Heart left ventricle (tissue), 16 donors: ENCODE measurements at regions not wholly inside any gene's neighbourhood (a gene's known extent, or its start where the extent isn't known, plus 50 kb on each side); places are given as distances from the start of the nearest gene placed in this dataset.

Experiments
- ATAC-seq, 4 donors: fragments of 200-7000 bp; cut with Tn5 transposase; one replicate each; pipeline ENCODE4 v1.9.1; 2020 to 2022; ENCODE audit warnings: moderate library complexity in 4 of 4, mild to moderate bottlenecking in 3 of 4, moderate number of reproducible peaks in 1 of 4
- DNase-seq, 5 donors: peaks; one replicate each; pipeline ENCODE4 v3.0.0-alpha.2; 2020
- H3K27ac ChIP-seq, 12 donors: fragments of 200-600 bp; sonication (generic) in 4 of 12; one replicate each; pipeline versions ENCODE4 v1.5.0 to v1.8.0; 2016 to 2022; ENCODE audit warnings: mild to moderate bottlenecking in 2 of 12
- H3K27me3 ChIP-seq, 9 donors: fragments of 200-600 bp; sonication (generic) in 2 of 9; one replicate each; pipeline versions ENCODE4 v1.5.1 to v1.8.0; 2016 to 2022; ENCODE audit warnings: mild to moderate bottlenecking in 3 of 9
- H3K36me3 ChIP-seq, 9 donors: fragments of 200-600 bp; sonication (generic) in 2 of 9; one replicate each; pipeline versions ENCODE4 v1.5.0 to v1.8.0; 2018 to 2022; ENCODE audit warnings: mild to moderate bottlenecking in 2 of 9
- H3K4me1 ChIP-seq, 12 donors: fragments of 200-600 bp; sonication (generic) in 4 of 12; one replicate each; pipeline versions ENCODE4 v1.5.0 to v1.8.0; 2016 to 2022; ENCODE audit warnings: mild to moderate bottlenecking in 3 of 12
- H3K4me3 ChIP-seq, 12 donors: fragments of 200-600 bp; sonication (generic) in 4 of 12; one replicate each; pipeline versions ENCODE4 v1.5.0 to v1.8.0; 2017 to 2022; ENCODE audit warnings: mild to moderate bottlenecking in 9 of 12, moderate library complexity in 4 of 12
- H3K9me3 ChIP-seq, 12 donors: fragments of 200-600 bp; sonication (generic) in 4 of 12; one replicate each; pipeline versions ENCODE4 v1.5.0 to v1.8.0; 2016 to 2022; ENCODE audit warnings: mild to moderate bottlenecking in 1 of 12
- CTCF ChIP-seq, 12 donors: fragments of 200-600 bp; sonication (generic) in 4 of 12; IDR thresholded peaks; one replicate each; pipeline versions ENCODE4 v1.5.0 to v1.8.0; 2018 to 2022; ENCODE audit warnings: antibody characterized with exemption in 12 of 12, mild to moderate bottlenecking in 5 of 12
- POLR2A ChIP-seq, 2 donors: fragments of 450-650 bp; IDR thresholded peaks; one replicate each; pipeline ENCODE4 v1.6.1; 2017; ENCODE audit warnings: antibody characterized with exemption in 2 of 2, mild to moderate bottlenecking in 2 of 2, moderate library complexity in 2 of 2
- WGBS, 4 donors: extraction: QIAGEN DNeasy Blood & Tissue Kit in 2 of 4; methylation state at CpG; one replicate each; pipeline versions ENCODE4 v1.1.5 to v1.1.7; 2013 to 2018; 5-methylcytosine and 5-hydroxymethylcytosine counted together
- intact Hi-C, 10 donors: fragments of 100-400 bp; cut with DNase I; formaldehyde crosslinking; loops; one replicate each; pipeline versions ENCODE4 v1.11.1 to v1.14.2; 2022
- donor health status: ischemic (EF 13 %, LVEDD 7.1; RV severe dilation, severe dysfunction).
- donor health status: healthy with polysubstance abuse.
- donor health status: DM: no; HTN: yes; CAD: no.
- donor health status: DM: no; HTN: no; CAD: no.
- donor health status: ischemic (EF 25% LVEDD 6.9; RV normal size, moderate dysfunction).
- donor health status: ischemic (EF 25% LVEDD 5.7; RV mildly dilated, moderate dysfunction).
- donor health status: healthy.
- donor health status: DM: yes; HTN: yes; CAD: no.
- donor health status: ischemic (EF 35%, LVEDD 5.7; RV mildly dilated, moderate dysfunction).
- donor health status: nonischemic (EF 11% LVEDD 7.7; RV severe dilation, severe dysfunction).
- donor health status: DM: yes; HTN: yes; CAD: no.
- donor health status: PGD.
- donor health status: ischemic (EF 29% LVEDD 5.4; RV normal size, mild dysfunction).
- donor health status: nonischemic (EF 23%, LVEDD 6.1; RV moderate dilation, normal function).

- TF ChIP-seq POLR2A (IDR thresholded peaks at IDR 0.05) (no peak), CTCF (IDR thresholded peaks at IDR 0.05) (no peak)
- intact Hi-C loops: no loop called here
- WGBS, 4 donors: 91 to 93% (median 92%) methylated on average over 7 of the region's 7 CpGs
- H3K4me3 ChIP-seq: no peak overlapping the region
- H3K27me3 ChIP-seq: no peaks in the 10 kb centered on the region
- ATAC-seq (no peak), DNase-seq (no peak)
- H3K9me3 ChIP-seq: no peaks in the 10 kb centered on the region
- no peak overlapping the region for H3K27ac ChIP-seq
- H3K36me3 ChIP-seq: no peaks in the 10 kb centered on the region
- no peaks in the 10 kb centered on the region for H3K4me1 ChIP-seq
Observed at GRCh38 chr10:55397777-55398496, 596.9 kb upstream of the PCDH15 start.

GRCh38 chr10:55378196-55378595 lies 577.2 kb upstream of the PCDH15 start:
- H3K27ac ChIP-seq: no peak overlapping the region
- TF ChIP-seq CTCF (IDR thresholded peaks at IDR 0.05) (no peak), POLR2A (IDR thresholded peaks at IDR 0.05) (no peak)
- no peak overlapping the region for H3K4me3 ChIP-seq
- ATAC-seq (no peak), DNase-seq (no peak)
- H3K9me3 ChIP-seq: peaks cover 0 to 10% (median 0%) of the 10 kb centered on the region in 12 donors
- no peaks in the 10 kb centered on the region for H3K36me3 ChIP-seq
- WGBS, 4 donors: 72 to 85% (median 79%) methylated on average over 1 of the region's 1 CpG
- no peaks in the 10 kb centered on the region for H3K27me3 ChIP-seq
- peaks cover 0 to 10% (median 0%) of the 10 kb centered on the region in 12 donors for H3K4me1 ChIP-seq
- intact Hi-C loops: no loop called here

GRCh38 chr10:55374917-55375316 lies 573.9 kb upstream of the PCDH15 start:
- no peaks in the 10 kb centered on the region for H3K27me3 ChIP-seq
- no peak for TF ChIP-seq CTCF (IDR thresholded peaks at IDR 0.05)
- TF ChIP-seq POLR2A (IDR thresholded peaks at IDR 0.05): no peak
- H3K27ac ChIP-seq: peak overlapping the region in 2 of 12 donors; percentile 11 to 67
- intact Hi-C loops: no loop called here
- DNase-seq (no peak), ATAC-seq (no peak)
- 40 to 49% (median 45%) methylated on average over 2 of the region's 2 CpGs for WGBS, 4 donors
- H3K4me3 ChIP-seq: no peak overlapping the region
- H3K36me3 ChIP-seq: no peaks in the 10 kb centered on the region
- H3K4me1 ChIP-seq: peaks cover 0 to 10% (median 0%) of the 10 kb centered on the region in 12 donors
- no peaks in the 10 kb centered on the region for H3K9me3 ChIP-seq

- TF ChIP-seq CTCF (IDR thresholded peaks at IDR 0.05) (no peak), POLR2A (IDR thresholded peaks at IDR 0.05) (no peak)
- peak in 4 of 5 donors; percentile 40 to 67 (median 45) for DNase-seq
- no peaks in the 10 kb centered on the region for H3K36me3 ChIP-seq
- peak overlapping the region in 6 of 12 donors; percentile 1 to 67 (median 39) for H3K27ac ChIP-seq
- H3K9me3 ChIP-seq: no peaks in the 10 kb centered on the region
- H3K4me3 ChIP-seq: no peak overlapping the region
- ATAC-seq: peak; percentile 83 to 98 (median 88)
- H3K27me3 ChIP-seq: no peaks in the 10 kb centered on the region
- H3K4me1 ChIP-seq: peaks cover 0 to 10% (median 0%) of the 10 kb centered on the region in 12 donors
- intact Hi-C loops: no loop called here
Observed at GRCh38 chr10:55374060-55374459, 573.0 kb upstream of the PCDH15 start.
